GM19467 (cell line): ENCODE measurements at regions not wholly inside any gene's neighbourhood (a gene's known extent, or its start where the extent isn't known, plus 50 kb on each side); places are given as distances from the start of the nearest gene placed in this dataset.
"Not testable (repeated sequence)": the region's sequence is repeated elsewhere in the genome, so short reads cannot be mapped to it uniquely, and the experiment has no call there.

ENCODE experiments used
- ATAC-seq: cut with Tn5 transposase; IDR thresholded peaks from one replicate; pipeline ENCODE4 v1.9.1; 2021; ENCODE audit warnings: mild to moderate bottlenecking, moderate library complexity; ENCODE audit not compliant: unreplicated experiment

- no peak for ATAC-seq
Measured at GRCh38 chr5:39775086-39775796, 350.5 kb upstream of the DAB2 start.

GRCh38 chr5:39774605-39775004 is 349.8 kb upstream of the DAB2 start:
- no peak for ATAC-seq

GRCh38 chr5:39772307-39772706 is 347.5 kb upstream of the DAB2 start:
- no peak for ATAC-seq

GRCh38 chr5:39767916-39768315 is 343.1 kb upstream of the DAB2 start:
- ATAC-seq, result no peak

GRCh38 chr5:39765366-39765765 is 340.6 kb upstream of the DAB2 start:
- no peak for ATAC-seq

- ATAC-seq, result no peak
Measured at GRCh38 chr5:39762761-39763160, 338.0 kb upstream of the DAB2 start.

GRCh38 chr5:39761199-39761950 is 336.6 kb upstream of the DAB2 start:
- ATAC-seq, result no peak

- ATAC-seq, result no peak
Measured at GRCh38 chr5:39760385-39761198, 335.8 kb upstream of the DAB2 start.

- ATAC-seq, result no peak
Measured at GRCh38 chr5:39759701-39760100, 334.9 kb upstream of the DAB2 start.

- ATAC-seq, result no peak
Measured at GRCh38 chr5:39758426-39758825, 333.6 kb upstream of the DAB2 start.

- ATAC-seq, result no peak
Measured at GRCh38 chr5:39757131-39757530, 332.4 kb upstream of the DAB2 start.

- ATAC-seq, result no peak
Measured at GRCh38 chr5:39755986-39756385, 331.2 kb upstream of the DAB2 start.

GRCh38 chr5:39755452-39755851 is 330.7 kb upstream of the DAB2 start:
- ATAC-seq, result no peak

- ATAC-seq, result not testable (repeated sequence)
Measured at GRCh38 chr5:39753747-39754146, 329.0 kb upstream of the DAB2 start.

GRCh38 chr5:39750661-39751060 is 325.9 kb upstream of the DAB2 start:
- no peak for ATAC-seq

GRCh38 chr5:39742916-39743315 is 318.1 kb upstream of the DAB2 start:
- ATAC-seq, result no peak

- ATAC-seq, result no peak
Measured at GRCh38 chr5:39740404-39740803, 315.6 kb upstream of the DAB2 start.

GRCh38 chr5:39732166-39732565 is 307.4 kb upstream of the DAB2 start:
- no peak for ATAC-seq

GRCh38 chr5:39730699-39731098 is 305.9 kb upstream of the DAB2 start:
- no peak for ATAC-seq

GRCh38 chr5:39730006-39730405 is 305.2 kb upstream of the DAB2 start:
- ATAC-seq, result no peak

- ATAC-seq, result no peak
Measured at GRCh38 chr5:39726467-39726866, 301.7 kb upstream of the DAB2 start.

- no peak for ATAC-seq
Measured at GRCh38 chr5:39721394-39721793, 296.6 kb upstream of the DAB2 start.
